Pancreas (tissue), 10 donors: ENCODE measurements at regions not wholly inside any gene's neighbourhood (a gene's known extent, or its start where the extent isn't known, plus 50 kb on each side); places are given as distances from the start of the nearest gene placed in this dataset.

ENCODE experiments used
- ATAC-seq, 4 donors: fragments of 200-7000 bp; cut with Tn5 transposase; one replicate each; pipeline versions ENCODE4 v1.8.0 to v1.9.1; 2020; ENCODE audit warnings: mild to moderate bottlenecking in 4 of 4, moderate library complexity in 4 of 4
- DNase-seq, 6 donors: peaks; one replicate each; pipeline ENCODE4 v3.0.0-alpha.2; 2020
- FAIRE-seq: peaks from 2 replicates; lab custom pipeline; 2012; peaks lifted over from hg19 to GRCh38; lab: Jason Lieb, UNC
- H3K27ac ChIP-seq, 4 donors: fragments of 200-600 bp; sonication (generic); 1 replicate in 3 of 4; 2 replicates in 1 of 4; pipeline versions ENCODE4 v1.5.0 to v1.8.0; 2020
- H3K27me3 ChIP-seq, 4 donors: fragments of 200-600 bp; one replicate each; pipeline ENCODE4 v1.8.0; 2021
- H3K36me3 ChIP-seq, 3 donors: fragments of 200-600 bp; sonication (generic) in 1 of 3; one replicate each; pipeline versions ENCODE4 v1.5.0 to v1.8.0; 2020 to 2021
- H3K4me1 ChIP-seq, 3 donors: fragments of 200-600 bp; one replicate each; pipeline ENCODE4 v1.8.0; 2021
- H3K4me3 ChIP-seq, 4 donors: fragments of 200-600 bp; sonication (generic) in 2 of 4; one replicate each; pipeline versions ENCODE4 v1.5.0 to v1.8.0; 2020 to 2021
- H3K9me3 ChIP-seq, 4 donors: fragments of 200-600 bp; one replicate each; pipeline ENCODE4 v1.8.0; 2021
- CTCF ChIP-seq, 4 donors: fragments of 200-600 bp; sonication (generic) in 3 of 4; IDR thresholded peaks; one replicate each; pipeline versions ENCODE4 v1.5.0 to v1.8.0; 2021; ENCODE audit warnings: antibody characterized with exemption in 4 of 4
- WGBS, 2 donors: extraction: QIAGEN DNeasy Blood & Tissue Kit; methylation state at CpG; one replicate each; pipeline ENCODE4 v1.1.7; 2013; 5-methylcytosine and 5-hydroxymethylcytosine counted together
- intact Hi-C, 3 donors: fragments of 100-400 bp; cut with DNase I; formaldehyde crosslinking; loops; one replicate each; pipeline versions ENCODE4 v1.11.1 to v1.14.2; 2022
- donor health status: healthy with polysubstance abuse.
- donor health status: DM: no; HTN: no; CAD: no; lungs with moderate emphysema.
- donor health status: DM: no; HTN: no; CAD: no.
- donor health status: control.
- donor health status: control.
- donor health status: Bipolar disorder and iron deficiency.
- donor health status: DM: yes; HTN: yes; CAD: no.
- donor health status: DM: no; HTN: no; CAD: no.
- donor health status: DM: no; HTN: no; CAD: no.
- donor health status: DM: yes; HTN: yes; CAD: no.

DNA sequence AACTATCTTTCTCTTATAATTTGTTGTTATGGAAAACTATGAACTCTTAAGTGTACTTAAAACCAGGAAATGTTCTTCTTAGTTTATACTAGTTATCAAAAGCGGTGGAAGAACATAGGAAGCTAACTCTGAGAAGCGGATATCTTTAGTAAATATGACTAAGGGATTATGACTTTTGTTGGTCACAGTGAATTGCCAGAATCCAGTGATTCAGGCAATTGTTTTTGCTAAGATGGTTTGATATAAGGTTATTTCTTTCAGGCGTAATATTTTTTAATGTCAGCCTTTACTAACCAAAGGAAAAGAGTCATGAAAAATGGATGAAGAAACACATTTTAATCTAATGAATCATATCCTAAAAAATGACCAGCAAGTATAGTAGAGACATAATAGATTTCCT, 473.5 kb downstream of the FOXG1 start:
- DNase-seq (no peak), FAIRE-seq (no peak), ATAC-seq (no peak)
- H3K9me3 ChIP-seq = no peaks in the 10 kb centered on the region
- H3K27me3 ChIP-seq = peaks cover 0 to 3% (median 0%) of the 10 kb centered on the region in 4 donors
- no peaks in the 10 kb centered on the region for H3K36me3 ChIP-seq
- no peak overlapping the region for H3K27ac ChIP-seq
- H3K4me3 ChIP-seq = no peak overlapping the region
- intact Hi-C loops = no loop called here
- 60 to 71% methylated on average over 3 of the region's 3 CpGs for WGBS, 2 donors
- no peak for TF ChIP-seq CTCF (IDR thresholded peaks at IDR 0.05)
- no peaks in the 10 kb centered on the region for H3K4me1 ChIP-seq

DNA sequence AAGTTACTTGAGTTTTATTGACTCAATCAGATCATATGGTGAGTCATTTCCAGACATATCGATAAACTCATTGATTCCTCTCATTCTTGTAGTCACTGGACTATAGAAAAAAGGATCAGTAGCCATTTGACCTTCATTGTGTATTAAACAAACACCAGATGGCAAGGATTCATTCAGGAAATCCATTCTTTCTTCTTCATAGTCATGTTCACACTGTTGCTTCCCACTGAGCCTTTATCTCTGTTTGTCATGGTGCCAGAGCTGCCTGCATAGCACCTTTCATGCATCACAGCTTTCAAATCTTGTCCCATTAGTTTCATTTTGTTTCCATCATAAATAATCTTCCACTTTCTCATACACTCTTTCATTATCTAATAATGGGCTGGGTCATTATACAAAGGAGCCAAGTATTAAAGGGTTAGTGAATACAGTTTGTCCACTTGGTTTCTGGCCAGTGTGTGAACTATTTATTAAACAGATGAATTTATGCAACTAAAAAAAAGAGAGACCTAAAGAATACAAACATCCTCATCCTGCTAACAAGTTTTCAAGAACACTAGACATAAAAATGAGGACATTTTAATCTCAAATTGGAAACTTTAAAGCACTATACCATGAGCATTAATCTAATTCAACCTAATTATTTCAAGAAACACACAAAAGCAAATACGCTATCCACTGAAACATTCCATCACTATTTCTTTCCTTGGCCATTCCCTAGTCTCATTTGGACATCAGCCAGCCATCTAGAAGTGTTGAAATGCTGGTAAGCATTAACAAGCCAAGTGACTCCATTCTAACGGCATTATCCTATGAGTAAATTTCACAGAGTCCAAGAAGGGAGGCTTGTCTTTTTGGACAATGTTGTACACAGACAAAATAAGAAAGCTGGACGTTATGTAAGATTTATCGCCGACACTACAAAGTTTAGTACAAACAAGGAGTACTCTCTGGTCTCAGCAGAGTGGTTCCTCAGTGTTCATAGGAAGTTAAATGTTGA, 476.5 kb downstream of the FOXG1 start:
- H3K27me3 ChIP-seq = no peaks in the 10 kb centered on the region
- DNase-seq = no peak
- H3K9me3 ChIP-seq = no peaks in the 10 kb centered on the region
- no peak for FAIRE-seq
- TF ChIP-seq CTCF (IDR thresholded peaks at IDR 0.05) = no peak
- 53 to 55% methylated on average over 6 of the region's 6 CpGs for WGBS, 2 donors
- H3K4me1 ChIP-seq = no peaks in the 10 kb centered on the region
- intact Hi-C loops = no loop called here
- ATAC-seq = no peak
- no peaks in the 10 kb centered on the region for H3K36me3 ChIP-seq
- no peak overlapping the region for H3K4me3 ChIP-seq
- H3K27ac ChIP-seq = no peak overlapping the region

GRCh38 chr14:29255692-29256091, 489.1 kb downstream of the FOXG1 start:
- no peak for TF ChIP-seq CTCF (IDR thresholded peaks at IDR 0.05)
- FAIRE-seq (no peak), ATAC-seq (no peak), DNase-seq (no peak)
- Histone ChIP-seq H3K4me1 (no peaks in the 10 kb centered on the region), H3K27me3 (no peaks in the 10 kb centered on the region), H3K4me3 (no peak overlapping the region), H3K36me3 (no peaks in the 10 kb centered on the region), H3K9me3 (no peaks in the 10 kb centered on the region), H3K27ac (no peak overlapping the region)
- 51 to 68% methylated on average over 1 of the region's 1 CpG for WGBS, 2 donors
- intact Hi-C loops = no loop called here

GRCh38 chr14:29262979-29263378, 496.4 kb downstream of the FOXG1 start:
- Histone ChIP-seq H3K9me3 (no peaks in the 10 kb centered on the region), H3K36me3 (no peaks in the 10 kb centered on the region), H3K4me3 (no peak overlapping the region), H3K27me3 (peaks cover 0 to 3% (median 0%) of the 10 kb centered on the region in 4 donors), H3K4me1 (no peaks in the 10 kb centered on the region), H3K27ac (no peak overlapping the region)
- no peak for DNase-seq
- FAIRE-seq = no peak
- intact Hi-C loops = no loop called here
- ATAC-seq = no peak
- no peak for TF ChIP-seq CTCF (IDR thresholded peaks at IDR 0.05)
- 30 to 50% methylated on average over 1 of the region's 1 CpG for WGBS, 2 donors

GRCh38 chr14:29264865-29265264, 498.3 kb downstream of the FOXG1 start:
- DNase-seq = no peak
- Histone ChIP-seq H3K36me3 (no peaks in the 10 kb centered on the region), H3K27me3 (peaks cover 0 to 3% (median 0%) of the 10 kb centered on the region in 4 donors), H3K27ac (no peak overlapping the region), H3K9me3 (no peaks in the 10 kb centered on the region), H3K4me1 (no peaks in the 10 kb centered on the region), H3K4me3 (no peak overlapping the region)
- FAIRE-seq = no peak
- intact Hi-C loops = no loop called here
- WGBS, 2 donors = 46 to 58% methylated on average over 4 of the region's 4 CpGs
- TF ChIP-seq CTCF (IDR thresholded peaks at IDR 0.05) = no peak
- no peak for ATAC-seq
